ENCODE measurements at regions not wholly inside any gene's neighbourhood (a gene's known extent, or its start where the extent isn't known, plus 50 kb on each side); places are given as distances from the start of the nearest gene placed in this dataset.

GRCh38 chr13:67725999-67726398, 495.9 kb upstream of the PCDH9 start:
- Mint-ChIP-seq H3K36me3 (ENCODE audit: low read depth) (no peaks in the 10 kb centered on the region), H3K27me3 (no peaks in the 10 kb centered on the region), H3K4me3 (no peak overlapping the region), H3K4me1 (no peaks in the 10 kb centered on the region), H3K27ac (no peak overlapping the region), H3K9me3 (peaks cover 18% of the 10 kb centered on the region)
- no peak for ATAC-seq (replicated peaks)

DNA sequence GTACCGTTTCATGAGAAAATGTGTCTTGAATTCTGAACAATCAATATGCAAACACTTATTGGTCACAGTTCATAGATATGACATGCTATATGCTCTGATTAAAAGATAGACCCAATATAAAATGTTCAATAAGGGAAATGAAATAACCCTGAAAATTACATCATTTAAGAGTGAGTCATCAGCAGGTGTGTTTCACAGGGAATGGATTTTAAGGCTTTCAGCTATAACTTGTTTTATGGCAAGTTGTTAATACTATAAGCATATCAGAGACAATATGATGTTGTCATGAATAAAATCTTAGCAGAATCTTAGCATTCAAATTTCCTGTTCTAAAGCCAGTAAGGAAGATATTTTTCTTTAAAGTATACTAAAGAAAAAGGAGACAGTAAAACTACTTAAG, 483.4 kb upstream of the PCDH9 start:
- no peaks in the 10 kb centered on the region for H3K36me3 Mint-ChIP-seq (ENCODE audit: low read depth)
- no peaks in the 10 kb centered on the region for H3K4me1 Mint-ChIP-seq
- ATAC-seq (replicated peaks): no peak
- H3K4me3 Mint-ChIP-seq: no peak overlapping the region
- H3K27ac Mint-ChIP-seq: no peak overlapping the region
- H3K27me3 Mint-ChIP-seq: no peaks in the 10 kb centered on the region
- peaks cover 21% of the 10 kb centered on the region for H3K9me3 Mint-ChIP-seq

DNA sequence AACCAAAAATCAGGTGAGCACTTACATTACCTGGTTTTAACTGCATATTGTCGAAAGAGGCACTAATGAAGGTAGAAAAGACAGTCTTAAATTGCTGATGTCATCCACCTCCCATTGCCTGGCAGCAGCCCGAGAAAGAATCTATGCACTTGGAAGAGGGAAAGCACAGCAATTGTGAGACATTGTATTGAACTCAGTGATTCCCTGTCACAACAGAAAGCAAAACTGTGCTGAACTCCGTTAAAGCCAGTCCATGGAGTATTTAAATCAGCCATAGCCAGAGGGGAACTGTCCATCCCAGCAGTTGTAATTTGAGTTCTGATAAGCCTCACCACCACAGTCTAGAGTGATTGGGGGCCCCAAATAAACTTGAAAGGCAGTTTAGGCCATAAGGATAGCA, 466.6 kb upstream of the PCDH9 start:
- Mint-ChIP-seq H3K27ac (no peak overlapping the region), H3K9me3 (peaks cover 5% of the 10 kb centered on the region), H3K4me1 (no peaks in the 10 kb centered on the region), H3K4me3 (no peak overlapping the region), H3K27me3 (no peaks in the 10 kb centered on the region), H3K36me3 (ENCODE audit: low read depth) (no peaks in the 10 kb centered on the region)
- no peak for ATAC-seq (replicated peaks)

GRCh38 chr13:67664502-67664901, 434.4 kb upstream of the PCDH9 start:
- no peaks in the 10 kb centered on the region for H3K4me1 Mint-ChIP-seq
- H3K27me3 Mint-ChIP-seq: no peaks in the 10 kb centered on the region
- peaks cover 4% of the 10 kb centered on the region for H3K9me3 Mint-ChIP-seq
- no peak overlapping the region for H3K27ac Mint-ChIP-seq
- H3K36me3 Mint-ChIP-seq (ENCODE audit: low read depth): no peaks in the 10 kb centered on the region
- H3K4me3 Mint-ChIP-seq: no peak overlapping the region
- no peak for ATAC-seq (replicated peaks)

GRCh38 chr13:67662997-67663396, 432.9 kb upstream of the PCDH9 start:
- Mint-ChIP-seq H3K4me1 (no peaks in the 10 kb centered on the region), H3K27me3 (no peaks in the 10 kb centered on the region), H3K36me3 (ENCODE audit: low read depth) (no peaks in the 10 kb centered on the region), H3K4me3 (no peak overlapping the region), H3K9me3 (no peaks in the 10 kb centered on the region), H3K27ac (no peak overlapping the region)
- no peak for ATAC-seq (replicated peaks)

DNA sequence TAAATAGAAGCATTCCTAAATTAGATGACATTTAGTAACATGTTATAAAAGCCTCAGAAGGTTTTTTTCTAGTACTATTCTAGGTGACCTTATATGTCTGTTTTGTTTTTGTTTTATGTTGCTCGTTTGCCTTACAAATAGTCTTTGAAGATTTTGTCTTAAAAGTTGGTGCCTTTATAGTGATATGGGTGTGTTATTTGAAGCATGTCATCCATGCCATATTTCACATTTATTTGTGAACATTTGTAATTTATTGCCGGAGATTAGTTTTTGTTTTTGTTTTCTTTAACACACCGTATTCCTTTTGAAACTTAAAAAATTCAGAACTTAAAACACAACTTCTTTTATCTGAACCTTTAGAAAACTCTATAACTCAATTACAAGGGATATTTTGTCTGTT, 422.8 kb upstream of the PCDH9 start:
- H3K9me3 Mint-ChIP-seq: peaks cover 8% of the 10 kb centered on the region
- no peaks in the 10 kb centered on the region for H3K27me3 Mint-ChIP-seq
- H3K4me1 Mint-ChIP-seq: no peaks in the 10 kb centered on the region
- H3K36me3 Mint-ChIP-seq (ENCODE audit: low read depth): no peaks in the 10 kb centered on the region
- no peak overlapping the region for H3K27ac Mint-ChIP-seq
- ATAC-seq (replicated peaks): no peak
- no peak overlapping the region for H3K4me3 Mint-ChIP-seq

DNA sequence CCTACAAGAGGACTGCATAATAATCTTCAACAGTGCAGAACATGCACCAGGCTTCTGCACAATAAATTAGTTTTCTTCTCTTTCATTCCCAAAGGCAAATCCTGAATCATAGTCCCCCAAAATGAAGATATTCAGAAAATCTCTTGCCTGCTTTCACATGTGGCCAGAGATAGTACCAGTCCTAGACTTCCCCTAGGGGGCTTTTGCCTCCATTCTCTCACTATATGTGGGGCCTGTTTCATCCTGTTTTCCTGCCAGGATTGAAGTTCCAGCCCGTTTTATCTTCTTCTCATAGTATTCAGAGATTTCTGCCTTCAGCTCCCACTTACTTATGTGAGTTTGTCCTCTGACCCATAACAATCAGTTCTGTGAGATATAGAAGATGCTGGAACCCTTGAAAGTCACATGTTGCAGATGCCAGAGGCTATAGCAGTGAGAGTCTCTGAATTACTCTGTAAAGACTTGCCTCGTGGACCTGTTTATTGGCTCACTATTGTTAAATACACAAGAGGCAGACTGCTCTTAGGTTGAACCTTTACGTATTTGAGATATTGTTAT, 421.9 kb upstream of the PCDH9 start:
- ATAC-seq (replicated peaks): no peak
- Mint-ChIP-seq H3K27me3 (no peaks in the 10 kb centered on the region), H3K9me3 (peaks cover 8% of the 10 kb centered on the region), H3K27ac (no peak overlapping the region), H3K4me1 (no peaks in the 10 kb centered on the region), H3K36me3 (ENCODE audit: low read depth) (no peaks in the 10 kb centered on the region), H3K4me3 (no peak overlapping the region)

GRCh38 chr13:67650471-67650870, 420.3 kb upstream of the PCDH9 start:
- Mint-ChIP-seq H3K4me1 (no peaks in the 10 kb centered on the region), H3K27me3 (no peaks in the 10 kb centered on the region), H3K9me3 (peaks cover 15% of the 10 kb centered on the region), H3K36me3 (ENCODE audit: low read depth) (no peaks in the 10 kb centered on the region), H3K27ac (no peak overlapping the region), H3K4me3 (no peak overlapping the region)
- ATAC-seq (replicated peaks): no peak

DNA sequence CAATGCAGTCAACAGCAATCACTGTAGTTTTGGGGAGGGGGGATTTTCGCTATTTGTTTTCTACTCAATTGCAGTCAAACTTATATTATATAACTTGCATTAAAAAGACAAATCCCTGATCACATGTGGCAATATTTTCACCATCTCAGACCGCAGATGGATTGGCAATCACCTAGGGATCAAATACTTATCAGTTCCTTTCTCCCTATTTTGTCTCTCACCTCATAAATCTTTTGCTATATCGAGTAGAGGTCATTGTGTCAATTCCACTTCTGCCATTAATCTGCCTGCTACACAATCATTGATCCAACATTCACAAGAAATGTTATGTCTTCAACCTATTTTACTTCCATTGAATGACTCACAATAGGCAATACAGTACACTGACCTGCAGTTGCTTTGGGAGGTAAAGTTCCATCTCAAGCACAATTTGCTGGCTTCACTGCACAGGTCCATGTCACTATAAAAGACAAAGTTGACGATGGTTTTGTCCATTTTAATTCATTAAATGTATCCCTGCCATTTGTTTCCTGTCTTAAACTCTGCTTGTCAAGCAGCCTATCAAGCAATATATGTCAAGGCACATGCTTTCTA, 415.8 kb upstream of the PCDH9 start:
- no peaks in the 10 kb centered on the region for H3K27me3 Mint-ChIP-seq
- no peak overlapping the region for H3K4me3 Mint-ChIP-seq
- no peak for ATAC-seq (replicated peaks)
- H3K36me3 Mint-ChIP-seq (ENCODE audit: low read depth): no peaks in the 10 kb centered on the region
- H3K4me1 Mint-ChIP-seq: no peaks in the 10 kb centered on the region
- peaks cover 18% of the 10 kb centered on the region for H3K9me3 Mint-ChIP-seq
- no peak overlapping the region for H3K27ac Mint-ChIP-seq

DNA sequence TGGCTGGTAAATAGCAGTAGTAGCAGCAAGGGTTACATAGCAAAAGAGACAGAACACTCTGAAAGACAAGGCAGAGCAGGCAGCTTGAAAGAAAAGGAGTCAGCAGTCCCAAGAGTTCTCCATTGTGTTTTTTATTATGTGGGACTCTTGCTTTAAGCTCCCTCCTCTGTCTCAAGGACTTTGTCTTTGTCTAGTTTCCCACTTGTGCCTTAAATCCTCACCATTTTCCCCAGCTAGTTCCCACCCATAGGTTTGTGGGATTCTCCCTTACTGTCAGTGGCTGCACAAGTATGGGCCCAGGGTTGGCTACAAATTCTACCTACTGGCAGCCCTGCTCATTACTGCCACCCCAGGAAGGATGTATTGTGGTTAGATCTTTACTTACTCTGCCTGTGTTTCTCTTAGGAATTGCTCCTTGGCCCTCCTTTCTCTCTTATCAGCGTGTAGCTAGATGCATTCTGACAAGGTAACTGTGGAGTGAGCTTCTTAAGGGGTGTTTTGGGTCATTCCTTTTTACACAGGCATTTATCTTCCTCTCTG, 413.4 kb upstream of the PCDH9 start:
- peaks cover 24% of the 10 kb centered on the region for H3K9me3 Mint-ChIP-seq
- no peak for ATAC-seq (replicated peaks)
- H3K4me1 Mint-ChIP-seq: no peaks in the 10 kb centered on the region
- H3K36me3 Mint-ChIP-seq (ENCODE audit: low read depth): no peaks in the 10 kb centered on the region
- no peak overlapping the region for H3K27ac Mint-ChIP-seq
- no peak overlapping the region for H3K4me3 Mint-ChIP-seq
- H3K27me3 Mint-ChIP-seq: no peaks in the 10 kb centered on the region

- no peak for ATAC-seq (replicated peaks)
- H3K4me1 Mint-ChIP-seq: no peaks in the 10 kb centered on the region
- no peaks in the 10 kb centered on the region for H3K27me3 Mint-ChIP-seq
- no peak overlapping the region for H3K4me3 Mint-ChIP-seq
- no peak overlapping the region for H3K27ac Mint-ChIP-seq
- peaks cover 26% of the 10 kb centered on the region for H3K9me3 Mint-ChIP-seq
- H3K36me3 Mint-ChIP-seq (ENCODE audit: low read depth): no peaks in the 10 kb centered on the region
Observed at GRCh38 chr13:67642657-67643056, 412.5 kb upstream of the PCDH9 start.

DNA sequence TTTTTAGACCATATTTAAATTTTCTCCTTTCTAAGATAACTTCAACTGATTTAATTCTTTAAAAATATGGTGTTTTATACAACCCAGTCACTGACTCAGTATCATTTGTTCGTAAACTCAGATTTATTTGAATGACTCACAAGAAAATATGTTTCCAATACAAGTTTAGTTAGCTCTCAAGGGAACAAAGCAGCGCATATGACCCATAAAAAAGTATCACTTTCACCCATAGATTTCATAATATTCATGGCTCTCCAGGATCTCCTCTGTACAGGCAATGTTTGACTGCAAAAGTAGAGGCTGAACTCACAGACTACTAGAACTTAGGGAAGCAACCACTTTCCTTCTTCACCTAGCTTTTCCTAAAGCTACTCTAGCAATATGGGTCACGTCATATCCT, 405.6 kb upstream of the PCDH9 start:
- H3K4me1 Mint-ChIP-seq: no peaks in the 10 kb centered on the region
- no peak overlapping the region for H3K4me3 Mint-ChIP-seq
- ATAC-seq (replicated peaks): no peak
- H3K36me3 Mint-ChIP-seq (ENCODE audit: low read depth): no peaks in the 10 kb centered on the region
- H3K27ac Mint-ChIP-seq: no peak overlapping the region
- H3K9me3 Mint-ChIP-seq: peaks cover 8% of the 10 kb centered on the region
- H3K27me3 Mint-ChIP-seq: no peaks in the 10 kb centered on the region

GRCh38 chr13:67632590-67632989, 402.5 kb upstream of the PCDH9 start:
- ATAC-seq (replicated peaks): no peak
- Mint-ChIP-seq H3K9me3 (peaks cover 2% of the 10 kb centered on the region), H3K27me3 (no peaks in the 10 kb centered on the region), H3K4me1 (no peaks in the 10 kb centered on the region), H3K4me3 (no peak overlapping the region), H3K27ac (no peak overlapping the region), H3K36me3 (ENCODE audit: low read depth) (no peaks in the 10 kb centered on the region)

DNA sequence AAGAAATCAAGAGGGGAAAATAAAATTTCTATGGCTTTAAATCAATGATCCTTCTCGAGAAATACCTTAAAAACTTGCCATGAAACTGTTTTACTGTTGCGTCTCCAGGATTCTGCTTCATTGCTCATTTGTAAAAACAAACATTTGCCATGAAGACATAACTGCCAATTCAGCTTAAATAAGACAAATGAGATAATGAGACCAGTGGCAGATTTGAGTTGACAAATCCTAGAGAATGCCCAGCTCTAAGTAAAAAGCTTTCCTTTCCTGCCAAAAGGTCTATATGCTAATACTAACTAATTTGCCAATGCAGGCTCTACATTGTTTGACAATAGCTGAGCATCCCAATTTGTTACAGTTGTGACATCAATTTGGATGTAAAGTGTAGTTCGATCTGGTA, 400.5 kb upstream of the PCDH9 start:
- H3K36me3 Mint-ChIP-seq (ENCODE audit: low read depth): no peaks in the 10 kb centered on the region
- no peaks in the 10 kb centered on the region for H3K4me1 Mint-ChIP-seq
- ATAC-seq (replicated peaks): no peak
- no peak overlapping the region for H3K4me3 Mint-ChIP-seq
- H3K27ac Mint-ChIP-seq: no peak overlapping the region
- H3K9me3 Mint-ChIP-seq: peaks cover 9% of the 10 kb centered on the region
- H3K27me3 Mint-ChIP-seq: no peaks in the 10 kb centered on the region

- Mint-ChIP-seq H3K9me3 (peaks cover 19% of the 10 kb centered on the region), H3K4me3 (no peak overlapping the region), H3K27ac (no peak overlapping the region), H3K4me1 (no peaks in the 10 kb centered on the region), H3K36me3 (ENCODE audit: low read depth) (no peaks in the 10 kb centered on the region), H3K27me3 (no peaks in the 10 kb centered on the region)
- no peak for ATAC-seq (replicated peaks)
Observed at GRCh38 chr13:67623630-67624029, 393.5 kb upstream of the PCDH9 start.

DNA sequence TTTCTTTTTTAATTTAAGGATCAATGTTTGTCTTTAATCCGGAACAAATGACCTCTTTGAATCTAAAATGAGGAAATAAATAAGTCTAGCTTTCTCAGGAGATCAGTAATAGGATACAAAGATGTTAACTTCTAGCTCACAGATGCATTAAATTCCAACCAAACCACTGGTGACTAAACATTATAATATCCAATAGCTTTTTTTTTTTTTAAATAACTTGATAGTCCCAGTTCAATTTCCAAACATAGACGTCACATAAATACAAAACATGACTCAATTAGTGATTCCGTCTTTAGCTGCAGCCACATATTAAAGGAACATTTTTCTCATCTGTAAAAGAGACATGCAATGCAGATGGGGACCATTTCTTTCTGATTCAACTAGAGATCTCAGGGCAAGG, 390.5 kb upstream of the PCDH9 start:
- H3K4me3 Mint-ChIP-seq: no peak overlapping the region
- H3K4me1 Mint-ChIP-seq: no peaks in the 10 kb centered on the region
- H3K36me3 Mint-ChIP-seq (ENCODE audit: low read depth): no peaks in the 10 kb centered on the region
- H3K27me3 Mint-ChIP-seq: no peaks in the 10 kb centered on the region
- H3K27ac Mint-ChIP-seq: no peak overlapping the region
- peaks cover 10% of the 10 kb centered on the region for H3K9me3 Mint-ChIP-seq
- no peak for ATAC-seq (replicated peaks)

Data from activated T-helper 17 cell treated with anti-CD3 and anti-CD28 coated beads, Interleukin-2, amount 50 U/mL, for 72 hours (primary cell).